ENCODE measurements at regions not wholly inside any gene's neighbourhood (a gene's known extent, or its start where the extent isn't known, plus 50 kb on each side); places are given as distances from the start of the nearest gene placed in this dataset.
A peak's percentile ranks its signal among the peaks of the same experiment; 100 is the strongest.
"Not testable (repeated sequence)": the region's sequence is repeated elsewhere in the genome, so short reads cannot be mapped to it uniquely, and the experiment has no call there.

- H3K4me3 ChIP-seq (ENCODE audit: control insufficient read depth, low read depth, low read length) = no peak overlapping the region
- no peak for TF ChIP-seq CTCF (conservative IDR thresholded peaks at IDR 0.05; ENCODE audit: control insufficient read depth, insufficient read depth, low read depth, low read length)
- no peak for DNase-seq (ENCODE audit: low read depth)
Observed at GRCh38 chr5:44951371-44951770, 142.6 kb downstream of the MRPS30 start.

- peak; percentile 75 for TF ChIP-seq CTCF (conservative IDR thresholded peaks at IDR 0.05; ENCODE audit: control insufficient read depth, insufficient read depth, low read depth, low read length)
- H3K4me3 ChIP-seq (ENCODE audit: control insufficient read depth, low read depth, low read length) = no peak overlapping the region
- peak; percentile 42 for DNase-seq (ENCODE audit: low read depth)
Observed at GRCh38 chr5:44952376-44952775, 143.6 kb downstream of the MRPS30 start.

GRCh38 chr5:44953078-44953477 lies 144.3 kb downstream of the MRPS30 start:
- DNase-seq (ENCODE audit: low read depth) = no peak

GRCh38 chr5:44958943-44959454 lies 150.3 kb downstream of the MRPS30 start:
- not testable (repeated sequence) for H3K4me3 ChIP-seq (ENCODE audit: control insufficient read depth, low read depth, low read length); DNase-seq (ENCODE audit: low read depth)

More at GRCh38 chr5:44953078-44953477, 144.3 kb downstream of the MRPS30 start:
- no peak overlapping the region for H3K4me3 ChIP-seq (ENCODE audit: control insufficient read depth, low read depth, low read length)
- no peak for TF ChIP-seq CTCF (conservative IDR thresholded peaks at IDR 0.05; ENCODE audit: control insufficient read depth, insufficient read depth, low read depth, low read length)

- no peak for DNase-seq (ENCODE audit: low read depth)
- no peak overlapping the region for H3K4me3 ChIP-seq (ENCODE audit: control insufficient read depth, low read depth, low read length)
- no peak for TF ChIP-seq CTCF (conservative IDR thresholded peaks at IDR 0.05; ENCODE audit: control insufficient read depth, insufficient read depth, low read depth, low read length)
Observed at GRCh38 chr5:44969825-44970224, 161.1 kb downstream of the MRPS30 start.

GRCh38 chr5:44970963-44971362 lies 162.2 kb downstream of the MRPS30 start:
- DNase-seq (ENCODE audit: low read depth); H3K4me3 ChIP-seq (ENCODE audit: control insufficient read depth, low read depth, low read length): not testable (repeated sequence)

GRCh38 chr5:44974813-44975212 lies 166.1 kb downstream of the MRPS30 start:
- H3K4me3 ChIP-seq (ENCODE audit: control insufficient read depth, low read depth, low read length) = no peak overlapping the region
- no peak for DNase-seq (ENCODE audit: low read depth)
- no peak for TF ChIP-seq CTCF (conservative IDR thresholded peaks at IDR 0.05; ENCODE audit: control insufficient read depth, insufficient read depth, low read depth, low read length)

GRCh38 chr5:44981708-44982107 lies 173.0 kb downstream of the MRPS30 start:
- no peak for DNase-seq (ENCODE audit: low read depth)
- no peak for TF ChIP-seq CTCF (conservative IDR thresholded peaks at IDR 0.05; ENCODE audit: control insufficient read depth, insufficient read depth, low read depth, low read length)
- no peak overlapping the region for H3K4me3 ChIP-seq (ENCODE audit: control insufficient read depth, low read depth, low read length)
